OCI-LY1 (cell line): ENCODE measurements at regions not wholly inside any gene's neighbourhood (a gene's known extent, or its start where the extent isn't known, plus 50 kb on each side); places are given as distances from the start of the nearest gene placed in this dataset.

Source experiments
- CTCF ChIP-seq: fragments of 200-600 bp; sonication (generic), shearing (Covaris generic); IDR thresholded peaks from 2 replicates; pipeline ENCODE4 v1.5.1; 2017; ENCODE audit warnings: mild to moderate bottlenecking, antibody characterized with exemption, low read length, moderate library complexity, mixed read lengths
- EZH2 ChIP-seq: fragments of 200-600 bp; sonication (generic), shearing (Covaris generic); IDR thresholded peaks from 2 replicates; pipeline ENCODE4 v1.8.0; 2017; ENCODE audit warnings: borderline replicate concordance, mixed run types, mild to moderate bottlenecking, antibody characterized with exemption, low read length, moderate library complexity, mixed read lengths

- TF ChIP-seq EZH2 (no peak), CTCF (no peak)
These were observed 647.1 kb upstream of the NCAM2 start for GRCh38 chr21:20351138-20351537.
